GM12891 (cell line): ENCODE measurements at regions not wholly inside any gene's neighbourhood (a gene's known extent, or its start where the extent isn't known, plus 50 kb on each side); places are given as distances from the start of the nearest gene placed in this dataset.

Experiments
- POLR2A ChIP-seq: IDR thresholded peaks from 2 replicates; pipeline ENCODE4 v1.6.1; 2011; ENCODE audit warnings: low read depth, low read length, control low read depth
- POLR2AphosphoS5 ChIP-seq: IDR thresholded peaks from 2 replicates; pipeline ENCODE4 v1.6.1; 2011; ENCODE audit warnings: low read depth, low read length, control low read depth
- SPI1 ChIP-seq: IDR thresholded peaks from 2 replicates; pipeline ENCODE4 v1.6.1; 2011; ENCODE audit warnings: low read depth, low read length, control low read depth
- TAF1 ChIP-seq: IDR thresholded peaks from 2 replicates; pipeline ENCODE4 v1.6.1; 2011; ENCODE audit warnings: low read depth, low read length, control low read depth

GRCh38 chr6:54747955-54748354, 98.6 kb upstream of the FAM83B start:
- no peak for TF ChIP-seq SPI1
- no peak for TF ChIP-seq POLR2AphosphoS5
- TF ChIP-seq TAF1, result no peak
- no peak for TF ChIP-seq POLR2A
